ENCODE measurements at regions not wholly inside any gene's neighbourhood (a gene's known extent, or its start where the extent isn't known, plus 50 kb on each side); places are given as distances from the start of the nearest gene placed in this dataset.

GRCh38 chr2:185069107-185069506 lies 470.8 kb downstream of the ZNF804A start:
- POLR2A ChIA-PET (ENCODE audit: partially characterized antibody): no interaction called here
- Histone ChIP-seq H4K5ac (ENCODE audit: insufficient read length, low read depth, low read length) (no peak overlapping the region), H3K9me3 (ENCODE audit: insufficient read depth in 2 of 2, low read depth in 1 of 2, low read length in 1 of 2) (no peaks in the 10 kb centered on the region), H3K79me2 (ENCODE audit: control insufficient read depth in 1 of 2, insufficient read depth in 2 of 2, low read length in 2 of 2) (no peaks in the 10 kb centered on the region), H3K14ac (ENCODE audit: insufficient read length) (no peak overlapping the region), H3K9ac (replicated peaks in 1 of 4; ENCODE audit: extremely low read depth in 1 of 4, low read depth in 3 of 4, low read length in 3 of 4) (no peak overlapping the region), H4K91ac (replicated peaks; ENCODE audit: insufficient read length, low read length) (no peak overlapping the region), H2BK12ac (ENCODE audit: low read depth, low read length) (no peak overlapping the region), H2BK5ac (ENCODE audit: low read depth, low read length) (no peak overlapping the region), H2AK5ac (ENCODE audit: low read depth, low read length) (no peak overlapping the region), H3K36me3 (ENCODE audit: control insufficient read depth in 2 of 4, insufficient read depth in 4 of 4, low read length in 3 of 4) (no peaks in the 10 kb centered on the region), H3K4me1 (replicated peaks in 1 of 4; ENCODE audit: control insufficient read depth in 3 of 4, insufficient read depth in 4 of 4, low read length in 3 of 4) (no peaks in the 10 kb centered on the region), H4K8ac (ENCODE audit: extremely low read depth, insufficient read depth, low read length) (no peak overlapping the region), H4K20me1 (replicated peaks in 1 of 2; ENCODE audit: control insufficient read depth in 1 of 2, insufficient read depth in 2 of 2, low read length in 2 of 2) (no peaks in the 10 kb centered on the region), H3K27me3 (replicated peaks in 1 of 4; ENCODE audit: control insufficient read depth in 3 of 4, extremely low read depth in 1 of 4, insufficient read depth in 3 of 4, low read length in 3 of 4) (no peaks in the 10 kb centered on the region), H3K56ac (replicated peaks; ENCODE audit: insufficient read length, low read depth, low read length) (no peak overlapping the region), H3K27ac (ENCODE audit: low read depth, low read length) (no peak overlapping the region), H2BK120ac (replicated peaks; ENCODE audit: low read depth, low read length) (no peak overlapping the region), H3K79me1 (ENCODE audit: low read depth, low read length) (no peaks in the 10 kb centered on the region), H3K23ac (ENCODE audit: insufficient read length) (no peak overlapping the region), H3K18ac (ENCODE audit: extremely low read depth, low read length) (no peak overlapping the region), H2AFZ (ENCODE audit: low read length) (no peak overlapping the region), H3K4me3 (ENCODE audit: extremely low read depth in 1 of 4, insufficient read depth in 2 of 4, low read depth in 3 of 4, low read length in 4 of 4) (no peak overlapping the region), H3K23me2 (ENCODE audit: low read depth, low read length) (no peaks in the 10 kb centered on the region), H3K4ac (replicated peaks; ENCODE audit: insufficient read length, low read depth, low read length) (no peak overlapping the region), H2BK20ac (ENCODE audit: low read length) (no peak overlapping the region), H2BK15ac (ENCODE audit: low read length) (no peak overlapping the region), H3K4me2 (ENCODE audit: insufficient read depth in 1 of 2, low read depth in 2 of 2, low read length in 2 of 2) (no peak overlapping the region)
- CTCF ChIA-PET (ENCODE audit: partially characterized antibody): no interaction called here
- 80% methylated on average over 2 of the region's 2 CpGs; no CpG with 5 or more reads in 1 of the 2 experiments for WGBS, 2 experiments (ENCODE audit: extremely low coverage in 1 of 2, insufficient coverage in 1 of 2, insufficient read length in 1 of 2, insufficient replicate concordance in 2 of 2, low coverage in 1 of 2, low lambda C conversion rate in 2 of 2, missing lambda C conversion rate in 1 of 2)
- no peak for FAIRE-seq
- no peak for DNase-seq (ENCODE audit: low read depth in 1 of 2, low spot score in 2 of 2)
- TF ChIP-seq KDM1A (IDR thresholded peaks at IDR 0.05; ENCODE audit: borderline replicate concordance, low read length): no peak
- TF ChIP-seq GTF2F1 (IDR thresholded peaks at IDR 0.05; ENCODE audit: borderline replicate concordance, low read depth, low read length): no peak
- no peak for TF ChIP-seq ATF2 (IDR thresholded peaks at IDR 0.05; ENCODE audit: low read length)
- TF ChIP-seq JUN (IDR thresholded peaks at IDR 0.05; ENCODE audit: low read depth, low read length): no peak
- TF ChIP-seq CHD2 (IDR thresholded peaks at IDR 0.05; ENCODE audit: low read length): no peak
- TF ChIP-seq, protein P1, sequence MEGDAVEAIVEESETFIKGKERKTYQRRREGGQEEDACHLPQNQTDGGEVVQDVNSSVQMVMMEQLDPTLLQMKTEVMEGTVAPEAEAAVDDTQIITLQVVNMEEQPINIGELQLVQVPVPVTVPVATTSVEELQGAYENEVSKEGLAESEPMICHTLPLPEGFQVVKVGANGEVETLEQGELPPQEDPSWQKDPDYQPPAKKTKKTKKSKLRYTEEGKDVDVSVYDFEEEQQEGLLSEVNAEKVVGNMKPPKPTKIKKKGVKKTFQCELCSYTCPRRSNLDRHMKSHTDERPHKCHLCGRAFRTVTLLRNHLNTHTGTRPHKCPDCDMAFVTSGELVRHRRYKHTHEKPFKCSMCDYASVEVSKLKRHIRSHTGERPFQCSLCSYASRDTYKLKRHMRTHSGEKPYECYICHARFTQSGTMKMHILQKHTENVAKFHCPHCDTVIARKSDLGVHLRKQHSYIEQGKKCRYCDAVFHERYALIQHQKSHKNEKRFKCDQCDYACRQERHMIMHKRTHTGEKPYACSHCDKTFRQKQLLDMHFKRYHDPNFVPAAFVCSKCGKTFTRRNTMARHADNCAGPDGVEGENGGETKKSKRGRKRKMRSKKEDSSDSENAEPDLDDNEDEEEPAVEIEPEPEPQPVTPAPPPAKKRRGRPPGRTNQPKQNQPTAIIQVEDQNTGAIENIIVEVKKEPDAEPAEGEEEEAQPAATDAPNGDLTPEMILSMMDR (IDR thresholded peaks at IDR 0.05; ENCODE audit: control extremely low read depth in 1 of 3, insufficient read depth in 1 of 3, low read depth in 1 of 3, low read length in 3 of 3): no peak
- no peak for TF ChIP-seq MAX (IDR thresholded peaks at IDR 0.05)
- TF ChIP-seq JUND (IDR thresholded peaks at IDR 0.05; ENCODE audit: low read length): no peak
- no peak for TF ChIP-seq SIN3A (conservative IDR thresholded peaks at IDR 0.05 in 1 of 2, IDR thresholded peaks at IDR 0.05 in 1 of 2; ENCODE audit: low read depth in 1 of 2, low read length in 2 of 2)
- no peak for TF ChIP-seq HDAC6 (IDR thresholded peaks at IDR 0.05; ENCODE audit: low read depth, low read length)

All from H1 (cell line).